ENCODE measurements at regions not wholly inside any gene's neighbourhood (a gene's known extent, or its start where the extent isn't known, plus 50 kb on each side); places are given as distances from the start of the nearest gene placed in this dataset.
A peak's percentile ranks its signal among the peaks of the same experiment; 100 is the strongest.

GRCh38 chr1:60867782-60868181 lies 214.6 kb upstream of the NFIA start:
- Histone ChIP-seq H3K36me3 (ENCODE audit: control insufficient read depth in 2 of 4, insufficient read depth in 4 of 4, low read length in 3 of 4) (no peaks in the 10 kb centered on the region), H3K14ac (ENCODE audit: insufficient read length) (no peak overlapping the region), H3K18ac (ENCODE audit: extremely low read depth, low read length) (no peak overlapping the region), H2BK12ac (ENCODE audit: low read depth, low read length) (no peak overlapping the region), H2BK20ac (ENCODE audit: low read length) (no peak overlapping the region), H3K27ac (ENCODE audit: low read depth, low read length) (no peak overlapping the region), H2AFZ (ENCODE audit: low read length) (no peak overlapping the region), H3K4me2 (ENCODE audit: insufficient read depth in 1 of 2, low read depth in 2 of 2, low read length in 2 of 2) (no peak overlapping the region; a peak in 1 of 4 replicates), H3K56ac (replicated peaks; ENCODE audit: insufficient read length, low read depth, low read length) (no peak overlapping the region), H3K4me1 (replicated peaks in 1 of 4; ENCODE audit: control insufficient read depth in 3 of 4, insufficient read depth in 4 of 4, low read length in 3 of 4) (peaks cover 1 to 12% (median 6%) of the 10 kb centered on the region in 4 experiments), H3K9me3 (ENCODE audit: insufficient read depth in 2 of 2, low read depth in 1 of 2, low read length in 1 of 2) (no peaks in the 10 kb centered on the region), H4K5ac (ENCODE audit: insufficient read length, low read depth, low read length) (no peak overlapping the region), H2AK5ac (ENCODE audit: low read depth, low read length) (no peak overlapping the region), H3K9ac (replicated peaks in 1 of 4; ENCODE audit: extremely low read depth in 1 of 4, low read depth in 3 of 4, low read length in 3 of 4) (no peak overlapping the region), H2BK120ac (replicated peaks; ENCODE audit: low read depth, low read length) (no peak overlapping the region), H4K91ac (replicated peaks; ENCODE audit: insufficient read length, low read length) (peak overlapping the region; percentile 6), H4K8ac (ENCODE audit: extremely low read depth, insufficient read depth, low read length) (no peak overlapping the region), H2BK15ac (ENCODE audit: low read length) (no peak overlapping the region), H4K20me1 (replicated peaks in 1 of 2; ENCODE audit: control insufficient read depth in 1 of 2, insufficient read depth in 2 of 2, low read length in 2 of 2) (no peaks in the 10 kb centered on the region), H3K4ac (replicated peaks; ENCODE audit: insufficient read length, low read depth, low read length) (no peak overlapping the region), H3K4me3 (ENCODE audit: extremely low read depth in 1 of 4, insufficient read depth in 2 of 4, low read depth in 3 of 4, low read length in 4 of 4) (no peak overlapping the region), H3K79me1 (ENCODE audit: low read depth, low read length) (no peaks in the 10 kb centered on the region), H3K79me2 (ENCODE audit: control insufficient read depth in 1 of 2, insufficient read depth in 2 of 2, low read length in 2 of 2) (no peaks in the 10 kb centered on the region), H3K27me3 (replicated peaks in 1 of 4; ENCODE audit: control insufficient read depth in 3 of 4, extremely low read depth in 1 of 4, insufficient read depth in 3 of 4, low read length in 3 of 4) (peaks cover 0 to 1% (median 0%) of the 10 kb centered on the region in 4 experiments; a peak in 1 of 7 replicates), H3K23ac (ENCODE audit: insufficient read length) (no peak overlapping the region), H3K23me2 (ENCODE audit: low read depth, low read length) (no peaks in the 10 kb centered on the region; the same call in 1 of the 2 replicates), H2BK5ac (ENCODE audit: low read depth, low read length) (no peak overlapping the region)
- peak; percentile 52 for FAIRE-seq
- TF ChIP-seq ATF3 (IDR thresholded peaks at IDR 0.05; ENCODE audit: insufficient read depth, low read depth, low read length), result no peak
- no peak for TF ChIP-seq TEAD4 (IDR thresholded peaks at IDR 0.05; ENCODE audit: low read depth, low read length)
- WGBS, 2 experiments (ENCODE audit: extremely low coverage in 1 of 2, insufficient coverage in 1 of 2, insufficient read length in 1 of 2, insufficient replicate concordance in 2 of 2, low coverage in 1 of 2, low lambda C conversion rate in 2 of 2, missing lambda C conversion rate in 1 of 2), result 53 to 100% methylated on average over 1 to 12 of the region's 12 CpGs
- DNase-seq (ENCODE audit: low read depth in 1 of 2, low spot score in 2 of 2), result no peak
- POLR2A ChIA-PET (ENCODE audit: partially characterized antibody), result interaction anchor here (1.3 kb wide), 1 partner anchor 19 kb away, joined by 4 read pairs; no protein-coding TSS in a partner anchor
- CTCF ChIA-PET (ENCODE audit: partially characterized antibody), result interaction anchor here (1.0 to 1.4 kb wide), 3 partner anchors 12 to 20 kb away, joined by 3 to 4 read pairs (median 4); no protein-coding TSS in a partner anchor
